Gastrocnemius medialis (tissue), 4 donors: ENCODE measurements at regions not wholly inside any gene's neighbourhood (a gene's known extent, or its start where the extent isn't known, plus 50 kb on each side); places are given as distances from the start of the nearest gene placed in this dataset.
"Not testable (repeated sequence)": the region's sequence is repeated elsewhere in the genome, so short reads cannot be mapped to it uniquely, and the experiment has no call there.

Experiments used
- ATAC-seq, 2 donors: fragments of 150-250 bp; one replicate each; pipeline ENCODE4 v1.9.1; 2016
- DNase-seq, 2 donors: peaks; one replicate each; pipeline ENCODE4 v3.0.0-alpha.2; 2019
- H3K27ac ChIP-seq, 4 donors: fragments of 200-600 bp; sonication (generic); 1 replicate in 1 of 4; 2 replicates in 3 of 4; pipeline ENCODE4 v1.5.1; 2016 to 2018; ENCODE audit warnings: mild to moderate bottlenecking in 2 of 4, moderate library complexity in 1 of 4
- H3K27me3 ChIP-seq, 3 donors: fragments of 200-600 bp; sonication (generic) in 2 of 3; 1 replicate in 1 of 3; 2 replicates in 2 of 3; pipeline versions ENCODE4 v1.5.1 to v1.6.0; 2016 to 2019; ENCODE audit warnings: mild to moderate bottlenecking in 1 of 3, moderate library complexity in 1 of 3
- H3K36me3 ChIP-seq, 2 donors: fragments of 200-600 bp; sonication (generic) in 1 of 2; one replicate each; pipeline ENCODE4 v1.5.1; 2017 to 2018
- H3K4me1 ChIP-seq, 2 donors: fragments of 200-600 bp; sonication (generic) in 1 of 2; one replicate each; pipeline ENCODE4 v1.5.1; 2016 to 2017; ENCODE audit warnings: mild to moderate bottlenecking in 2 of 2
- H3K4me3 ChIP-seq, 4 donors: fragments of 200-600 bp; sonication (generic) in 3 of 4; 1 replicate in 1 of 4; 2 replicates in 3 of 4; pipeline ENCODE4 v1.5.1; 2016 to 2019; ENCODE audit warnings: mild to moderate bottlenecking in 2 of 4
- H3K9me3 ChIP-seq, 3 donors: fragments of 200-600 bp; sonication (generic) in 2 of 3; 1 replicate in 1 of 3; 2 replicates in 2 of 3; pipeline ENCODE4 v1.5.1; 2016 to 2019
- POLR2A ChIP-seq, 2 donors: fragments of 450-650 bp; IDR thresholded peaks; one replicate each; pipeline ENCODE4 v1.6.1; 2017; ENCODE audit warnings: antibody characterized with exemption in 2 of 2, mild to moderate bottlenecking in 2 of 2, moderate library complexity in 2 of 2
- in situ Hi-C, 4 donors: fragments of 200-750 bp; cut with MboI; loops; one replicate each; pipeline versions ENCODE4 v1.15.0 to v1.8.0; 2017; ENCODE audit warnings: low sequenced_read_pairs in 4 of 4
- intact Hi-C: fragments of 100-400 bp; cut with DNase I; formaldehyde crosslinking; loops from one replicate; pipeline ENCODE4 v1.15.1; 2023; ENCODE audit warnings: low total_unique reads
- TF ChIP-seq, protein P1 (sequence below), 5 experiments: fragments of 450-650 bp in 3 of 5; fragments of 200-600 bp in 2 of 5; sonication (generic) in 2 of 5; IDR thresholded peaks in 4 of 5; conservative IDR thresholded peaks in 1 of 5; 1 replicate in 4 of 5; 2 replicates in 1 of 5; pipeline ENCODE4 v1.5.1; 2016 to 2019; ENCODE audit warnings: antibody characterized with exemption in 5 of 5, mild to moderate bottlenecking in 3 of 5, moderate library complexity in 3 of 5

DNA sequence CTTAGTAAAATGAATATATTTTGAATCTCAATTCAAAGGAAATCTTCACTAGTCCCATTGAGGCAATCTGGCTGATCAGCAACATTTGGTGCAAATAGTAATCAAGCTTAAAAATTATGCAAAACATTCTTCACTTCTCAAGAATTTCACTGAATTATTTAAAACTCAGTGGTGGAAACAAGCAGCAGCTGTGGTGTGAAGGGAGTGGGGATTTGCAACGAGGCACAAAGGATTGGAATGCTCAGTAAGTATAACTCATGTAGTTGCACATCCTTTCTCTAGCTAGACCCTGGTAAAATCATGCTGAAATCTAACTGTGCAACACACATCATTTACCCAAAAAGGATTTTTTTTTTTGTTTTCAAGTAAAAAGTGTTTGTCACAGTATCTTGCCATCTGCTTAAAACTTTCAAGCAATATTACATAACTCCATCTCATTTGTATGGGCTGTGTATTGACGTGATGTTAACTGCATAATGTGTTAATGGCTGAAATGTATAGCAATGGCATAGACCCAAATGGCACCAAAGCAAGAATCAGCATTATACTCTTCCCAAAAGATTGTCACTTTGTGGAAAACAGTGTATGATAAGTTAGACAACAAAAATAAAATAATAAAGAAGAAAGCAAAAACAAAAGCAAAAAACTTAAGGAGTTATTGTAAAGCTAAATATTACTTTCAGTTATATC, 816.6 kb downstream of the EPHA3 start:
- intact Hi-C loops (no loop called here), in situ Hi-C loops (no loop called here)
- ATAC-seq (no peak), DNase-seq (no peak)
- Histone ChIP-seq H3K9me3 (no peaks in the 10 kb centered on the region), H3K4me3 (no peak overlapping the region), H3K27ac (no peak overlapping the region), H3K27me3 (no peaks in the 10 kb centered on the region), H3K36me3 (no peaks in the 10 kb centered on the region), H3K4me1 (no peaks in the 10 kb centered on the region)
- TF ChIP-seq, protein P1, sequence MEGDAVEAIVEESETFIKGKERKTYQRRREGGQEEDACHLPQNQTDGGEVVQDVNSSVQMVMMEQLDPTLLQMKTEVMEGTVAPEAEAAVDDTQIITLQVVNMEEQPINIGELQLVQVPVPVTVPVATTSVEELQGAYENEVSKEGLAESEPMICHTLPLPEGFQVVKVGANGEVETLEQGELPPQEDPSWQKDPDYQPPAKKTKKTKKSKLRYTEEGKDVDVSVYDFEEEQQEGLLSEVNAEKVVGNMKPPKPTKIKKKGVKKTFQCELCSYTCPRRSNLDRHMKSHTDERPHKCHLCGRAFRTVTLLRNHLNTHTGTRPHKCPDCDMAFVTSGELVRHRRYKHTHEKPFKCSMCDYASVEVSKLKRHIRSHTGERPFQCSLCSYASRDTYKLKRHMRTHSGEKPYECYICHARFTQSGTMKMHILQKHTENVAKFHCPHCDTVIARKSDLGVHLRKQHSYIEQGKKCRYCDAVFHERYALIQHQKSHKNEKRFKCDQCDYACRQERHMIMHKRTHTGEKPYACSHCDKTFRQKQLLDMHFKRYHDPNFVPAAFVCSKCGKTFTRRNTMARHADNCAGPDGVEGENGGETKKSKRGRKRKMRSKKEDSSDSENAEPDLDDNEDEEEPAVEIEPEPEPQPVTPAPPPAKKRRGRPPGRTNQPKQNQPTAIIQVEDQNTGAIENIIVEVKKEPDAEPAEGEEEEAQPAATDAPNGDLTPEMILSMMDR (IDR thresholded peaks at IDR 0.05 in 4 of 5, conservative IDR thresholded peaks at IDR 0.05 in 1 of 5), result no peak
- no peak for TF ChIP-seq POLR2A (IDR thresholded peaks at IDR 0.05)

GRCh38 chr3:89925976-89926375, 818.6 kb downstream of the EPHA3 start:
- TF ChIP-seq POLR2A (IDR thresholded peaks at IDR 0.05), result no peak
- TF ChIP-seq, protein P1 (IDR thresholded peaks at IDR 0.05 in 4 of 5, conservative IDR thresholded peaks at IDR 0.05 in 1 of 5), result no peak
- Histone ChIP-seq H3K4me3 (no peak overlapping the region), H3K9me3 (no peaks in the 10 kb centered on the region), H3K27ac (no peak overlapping the region), H3K4me1 (no peaks in the 10 kb centered on the region), H3K27me3 (no peaks in the 10 kb centered on the region), H3K36me3 (no peaks in the 10 kb centered on the region)
- intact Hi-C loops, result no loop called here
- ATAC-seq (no peak), DNase-seq (no peak)
- in situ Hi-C loops, result no loop called here

DNA sequence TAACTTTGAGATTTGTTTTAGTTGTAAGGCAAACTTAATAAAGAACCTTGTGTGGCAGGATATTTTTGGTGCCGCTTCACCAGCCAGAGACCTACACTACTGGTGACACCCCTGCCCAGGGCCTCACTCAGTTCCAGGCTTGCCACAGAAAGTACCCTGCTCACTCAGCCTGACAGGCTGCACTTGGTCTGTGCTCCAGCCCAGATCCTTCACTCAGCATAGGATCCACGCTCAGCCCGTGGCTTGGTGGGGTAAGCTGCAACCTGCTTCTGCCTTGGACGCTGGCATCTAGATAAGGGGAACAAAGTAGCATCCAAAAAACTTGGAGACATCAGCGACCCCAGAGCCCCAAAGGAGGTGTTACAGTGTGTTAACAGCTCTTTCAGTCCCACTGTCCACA, 825.5 kb downstream of the EPHA3 start:
- DNase-seq (no peak), ATAC-seq (no peak)
- no peaks in the 10 kb centered on the region for H3K36me3 ChIP-seq
- no peaks in the 10 kb centered on the region for H3K4me1 ChIP-seq
- H3K4me3 ChIP-seq, result no peak overlapping the region
- H3K27me3 ChIP-seq, result no peaks in the 10 kb centered on the region
- in situ Hi-C loops (no loop called here), intact Hi-C loops (no loop called here)
- H3K27ac ChIP-seq, result no peak overlapping the region
- H3K9me3 ChIP-seq, result no peaks in the 10 kb centered on the region
- no peak for TF ChIP-seq POLR2A (IDR thresholded peaks at IDR 0.05)
- TF ChIP-seq, protein P1 (IDR thresholded peaks at IDR 0.05 in 4 of 5, conservative IDR thresholded peaks at IDR 0.05 in 1 of 5), result no peak

DNA sequence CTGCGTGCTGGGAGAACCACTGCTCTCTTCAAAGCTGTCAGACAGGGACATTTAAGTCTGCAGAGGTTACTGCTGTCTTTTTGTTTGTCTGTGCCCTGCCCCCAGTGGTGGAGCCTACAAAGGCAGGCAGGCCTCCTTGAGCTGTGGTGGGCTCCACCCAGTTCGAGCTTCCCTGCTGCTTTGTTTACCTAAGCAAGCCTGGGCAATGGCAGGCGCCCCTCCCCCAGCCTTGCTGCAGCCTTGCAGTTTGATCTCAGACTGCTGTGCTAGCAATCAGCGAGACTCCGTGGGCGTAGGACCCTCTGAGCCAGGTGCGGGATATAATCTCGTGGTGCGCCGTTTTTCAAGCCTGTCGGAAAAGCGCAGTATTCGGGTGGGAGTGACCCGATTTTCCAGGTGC, 837.0 kb downstream of the EPHA3 start:
- H3K36me3 ChIP-seq, intact Hi-C loops, ATAC-seq, H3K27me3 ChIP-seq, in situ Hi-C loops, H3K4me1 ChIP-seq, DNase-seq, H3K4me3 ChIP-seq, H3K27ac ChIP-seq, H3K9me3 ChIP-seq: not testable (repeated sequence)

- Histone ChIP-seq H3K36me3 (no peaks in the 10 kb centered on the region), H3K27ac (no peak overlapping the region), H3K9me3 (no peaks in the 10 kb centered on the region), H3K4me3 (no peak overlapping the region), H3K27me3 (no peaks in the 10 kb centered on the region), H3K4me1 (no peaks in the 10 kb centered on the region)
- no peak for TF ChIP-seq POLR2A (IDR thresholded peaks at IDR 0.05)
- TF ChIP-seq, protein P1 (IDR thresholded peaks at IDR 0.05 in 4 of 5, conservative IDR thresholded peaks at IDR 0.05 in 1 of 5), result no peak
- DNase-seq (no peak), ATAC-seq (no peak)
- in situ Hi-C loops (no loop called here), intact Hi-C loops (no loop called here)
Observed at GRCh38 chr3:89946884-89947283, 839.5 kb downstream of the EPHA3 start.
